ENCODE measurements at regions not wholly inside any gene's neighbourhood (a gene's known extent, or its start where the extent isn't known, plus 50 kb on each side); places are given as distances from the start of the nearest gene placed in this dataset.
"Not testable (repeated sequence)": the region's sequence is repeated elsewhere in the genome, so short reads cannot be mapped to it uniquely, and the experiment has no call there.

GRCh38 chr9:71514344-71514975 lies 253.9 kb downstream of the CEMIP2 start:
- no peak for DNase-seq (ENCODE audit: low read depth in 4 of 4, low spot score in 3 of 4)

GRCh38 chr9:71509054-71509453 lies 259.3 kb downstream of the CEMIP2 start:
- no peak for DNase-seq (ENCODE audit: low read depth in 4 of 4, low spot score in 3 of 4)

DNA sequence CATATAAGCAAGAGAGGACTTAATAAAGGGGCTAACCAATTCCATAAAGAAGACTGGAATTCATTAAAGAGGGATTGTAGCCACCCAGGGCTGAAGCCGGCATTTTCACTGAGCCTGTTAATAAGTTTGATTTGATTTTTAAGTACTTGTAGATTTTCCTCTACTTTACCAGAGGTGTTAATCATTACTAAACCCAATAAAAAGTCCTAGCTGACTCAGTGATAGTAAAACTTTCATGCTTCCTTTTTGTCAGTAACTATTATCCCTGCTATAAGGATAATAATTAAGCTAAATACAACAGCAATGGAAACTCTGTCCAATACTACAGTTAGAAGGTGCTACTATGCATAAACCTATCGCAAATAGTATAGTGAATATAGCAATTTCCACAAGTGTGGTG lies 260.2 kb downstream of the CEMIP2 start:
- not testable (repeated sequence) for DNase-seq (ENCODE audit: low read depth in 4 of 4, low spot score in 3 of 4)

- no peak for DNase-seq (ENCODE audit: low read depth in 4 of 4, low spot score in 3 of 4)
Observed at GRCh38 chr9:71506821-71507220, 261.5 kb downstream of the CEMIP2 start.

GRCh38 chr9:71504636-71505035 lies 263.7 kb downstream of the CEMIP2 start:
- DNase-seq (ENCODE audit: low read depth in 4 of 4, low spot score in 3 of 4), result no peak

DNA sequence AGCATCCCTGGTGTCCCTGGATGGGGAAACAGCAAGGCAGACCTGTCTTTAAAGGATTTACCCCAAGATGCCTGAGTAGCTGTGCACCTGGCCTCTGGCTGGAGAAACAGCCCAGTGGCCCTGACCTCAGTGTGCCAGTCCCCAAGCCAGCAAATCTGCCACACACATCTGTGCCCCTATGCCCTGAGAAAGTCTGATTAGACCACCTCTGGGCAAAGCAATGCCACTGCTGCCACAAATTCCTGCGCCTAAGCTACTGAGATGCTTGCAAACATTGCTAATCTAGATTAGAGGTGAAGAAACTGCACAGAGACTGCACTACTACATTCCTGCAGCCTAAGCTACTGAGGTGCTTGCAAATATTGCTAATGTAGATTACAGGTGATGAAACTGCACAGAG lies 269.6 kb downstream of the CEMIP2 start:
- DNase-seq (ENCODE audit: low read depth in 4 of 4, low spot score in 3 of 4), result no peak

DNA sequence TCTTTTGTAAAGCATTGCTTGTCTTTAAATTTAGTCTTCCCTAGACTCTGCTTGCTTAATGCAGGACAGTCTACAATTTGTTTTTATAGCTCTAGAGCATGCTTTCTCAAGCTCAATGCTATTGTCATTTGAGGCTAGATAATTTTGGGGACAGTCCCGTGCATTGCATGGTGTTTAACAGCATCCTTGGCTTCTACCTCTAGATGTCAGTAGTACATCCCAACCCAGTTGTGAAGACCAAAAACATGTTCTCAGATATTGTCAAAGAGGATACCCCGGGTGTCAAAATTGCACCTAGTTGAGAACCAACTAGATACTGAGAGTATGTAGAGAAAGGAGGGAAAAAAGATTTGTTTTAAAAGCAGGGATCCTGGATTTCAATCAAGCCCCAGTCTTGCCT lies 277.5 kb downstream of the CEMIP2 start:
- no peak for DNase-seq (ENCODE audit: low read depth in 4 of 4, low spot score in 3 of 4)

DNA sequence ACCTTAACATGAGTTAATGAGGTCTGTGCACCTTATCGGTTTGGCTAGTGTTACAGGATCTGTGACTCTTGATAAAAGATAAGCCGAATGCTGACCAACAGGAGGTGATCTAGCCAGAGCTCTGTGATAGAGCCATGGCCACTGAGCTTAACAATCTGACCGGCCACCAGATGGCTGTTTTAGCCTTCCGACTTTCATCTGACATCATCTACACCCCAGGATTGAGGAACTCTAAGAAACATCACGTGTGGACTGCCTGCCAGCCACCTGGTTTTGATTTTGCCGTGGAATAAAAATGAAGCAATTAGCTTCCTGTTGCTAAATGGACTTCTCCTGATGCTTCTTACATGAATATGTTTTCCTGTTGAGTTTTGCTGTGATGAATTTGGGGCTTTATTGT lies 281.3 kb downstream of the CEMIP2 start:
- DNase-seq (ENCODE audit: low read depth in 4 of 4, low spot score in 3 of 4), result no peak

- no peak for DNase-seq (ENCODE audit: low read depth in 4 of 4, low spot score in 3 of 4)
Observed at GRCh38 chr9:71485326-71485725, 283.0 kb downstream of the CEMIP2 start.

- DNase-seq (ENCODE audit: low read depth in 4 of 4, low spot score in 3 of 4), result no peak
Observed at GRCh38 chr9:71483436-71483835, 284.9 kb downstream of the CEMIP2 start.

GRCh38 chr9:71479621-71480020 lies 288.7 kb downstream of the CEMIP2 start:
- no peak for DNase-seq (ENCODE audit: low read depth in 4 of 4, low spot score in 3 of 4)

DNA sequence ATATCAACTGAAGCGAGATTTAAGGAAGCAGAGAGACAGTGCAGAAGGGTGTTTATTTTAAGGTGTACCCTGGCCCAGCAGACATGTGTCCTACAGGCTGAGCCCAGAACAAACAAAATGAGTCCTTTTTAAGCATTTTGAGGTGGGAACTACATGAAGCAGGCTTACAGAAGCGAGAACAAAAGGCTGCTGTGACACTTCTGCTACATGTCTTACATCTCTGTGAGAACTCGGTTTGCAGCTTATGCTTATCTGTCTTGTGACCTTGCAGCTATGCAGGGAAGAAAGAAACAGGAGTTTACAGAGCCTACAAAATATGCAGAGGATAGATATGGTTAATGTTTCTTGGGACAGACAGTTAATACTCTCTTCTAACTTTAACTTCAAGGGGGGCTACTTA lies 295.9 kb downstream of the CEMIP2 start:
- DNase-seq (ENCODE audit: low read depth in 4 of 4, low spot score in 3 of 4), result no peak

GRCh38 chr9:71465392-71465791 lies 302.9 kb downstream of the CEMIP2 start:
- no peak for DNase-seq (ENCODE audit: low read depth in 4 of 4, low spot score in 3 of 4)

GRCh38 chr9:71459082-71459481 lies 309.2 kb downstream of the CEMIP2 start:
- no peak for DNase-seq (ENCODE audit: low read depth in 4 of 4, low spot score in 3 of 4)

DNA sequence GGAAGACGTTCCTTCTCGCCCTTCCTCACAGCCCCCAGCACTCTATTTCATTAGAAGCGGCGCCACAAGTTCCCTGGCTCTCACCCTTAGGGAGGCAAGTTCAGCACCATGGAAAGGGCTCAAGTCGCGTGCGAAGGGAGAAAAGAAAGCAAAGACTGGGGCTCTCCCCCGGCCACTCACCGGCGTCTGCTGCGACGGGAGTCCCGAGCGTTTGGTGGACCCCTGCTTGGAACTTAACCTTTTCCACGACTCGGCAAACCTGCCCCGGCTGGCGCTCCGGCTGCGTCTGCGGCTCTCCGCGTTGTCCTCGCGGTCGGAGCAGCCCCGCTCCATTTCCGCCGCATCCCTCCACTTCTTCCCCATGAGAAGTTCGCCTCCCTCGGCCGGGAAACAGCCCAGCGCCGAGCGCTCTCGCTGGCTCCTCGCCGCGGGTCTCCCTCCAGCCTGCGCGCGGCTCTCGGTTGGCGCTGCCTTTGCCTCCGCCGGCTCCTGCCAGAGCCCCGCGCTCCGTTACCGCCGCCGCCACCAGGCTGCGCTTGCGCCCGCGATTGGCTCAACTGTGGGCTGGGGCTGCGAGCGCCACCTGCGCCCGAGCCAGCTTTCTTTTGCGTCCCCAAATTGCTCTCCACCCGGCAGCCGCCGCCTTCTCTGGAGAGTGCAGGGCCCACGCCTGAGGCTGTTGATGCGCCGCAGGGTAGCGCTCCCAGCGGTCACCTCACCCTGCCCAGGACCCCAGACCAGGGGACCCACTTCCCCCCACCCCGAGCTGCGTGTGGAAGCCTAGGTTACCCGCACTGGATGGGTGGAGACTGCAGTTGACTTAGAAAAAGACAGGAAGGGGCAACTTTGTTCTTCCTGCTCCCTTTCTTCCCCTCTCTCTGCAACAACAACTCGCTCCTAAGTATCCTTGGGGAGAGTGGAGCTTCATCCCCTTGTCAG lies 321.6 kb downstream of the CEMIP2 start:
- DNase-seq (ENCODE audit: low read depth in 4 of 4, low spot score in 3 of 4), result peak; percentile 60 to 83 (median 76)

DNA sequence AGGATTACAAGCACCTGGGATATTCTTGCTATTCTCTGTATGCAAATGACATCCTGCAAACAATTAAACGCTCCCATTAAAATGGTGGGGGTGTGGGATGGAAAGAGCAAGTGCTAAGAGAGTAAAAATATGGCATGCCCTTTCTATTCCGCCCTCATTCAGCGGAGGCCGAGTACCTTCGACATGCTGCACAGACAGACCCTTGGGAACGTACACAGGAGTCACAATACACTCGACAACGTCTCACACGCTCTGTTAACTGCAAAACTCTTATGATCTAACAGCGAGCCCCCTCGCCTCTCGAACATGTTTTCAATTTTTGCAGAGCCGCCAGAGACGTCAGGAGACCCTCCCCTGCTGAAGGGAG lies 322.2 kb downstream of the CEMIP2 start:
- DNase-seq (ENCODE audit: low read depth in 4 of 4, low spot score in 3 of 4), result no peak

GRCh38 chr9:71442937-71443336 lies 321.5 kb upstream of the TRPM3 start:
- DNase-seq (ENCODE audit: low read depth in 4 of 4, low spot score in 3 of 4), result no peak

DNA sequence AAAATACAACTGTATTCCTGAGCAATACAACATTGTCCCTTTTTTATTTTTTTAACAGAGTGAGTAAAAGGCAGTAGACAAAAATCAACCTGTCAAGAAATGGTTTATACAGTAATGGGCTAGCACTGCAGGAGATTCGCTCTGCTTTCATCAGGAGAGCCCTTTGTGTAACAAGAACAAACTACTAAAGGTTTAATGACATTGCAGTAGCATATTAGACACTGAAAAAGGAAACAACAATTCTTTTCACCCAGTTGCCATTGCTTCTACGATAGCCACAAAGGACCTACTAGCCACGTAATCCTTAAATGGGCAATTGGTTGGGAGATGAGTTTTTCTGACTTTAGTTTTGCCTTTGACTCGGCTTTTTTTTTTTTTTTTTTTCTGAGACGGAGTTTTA lies 319.8 kb upstream of the TRPM3 start:
- no peak for DNase-seq (ENCODE audit: low read depth in 4 of 4, low spot score in 3 of 4)

DNA sequence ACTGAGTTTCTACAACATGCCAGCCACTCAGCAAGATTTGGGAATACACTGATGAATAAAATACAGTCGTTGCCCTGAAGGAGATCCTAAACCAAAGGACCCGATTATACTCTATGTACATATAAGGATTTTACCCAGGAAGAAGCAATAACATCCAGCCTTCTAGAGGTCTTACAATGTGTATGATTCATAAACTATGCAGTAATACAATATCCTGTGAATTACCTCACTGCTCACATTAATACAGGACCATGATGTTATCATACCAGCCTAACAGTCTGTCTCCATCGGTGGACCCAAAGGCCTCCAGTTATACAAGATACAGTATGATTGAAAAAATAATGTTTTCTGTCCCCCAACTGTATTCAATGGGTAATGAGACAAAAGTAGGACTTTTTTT lies 310.5 kb upstream of the TRPM3 start:
- DNase-seq (ENCODE audit: low read depth in 4 of 4, low spot score in 3 of 4), result no peak

GRCh38 chr9:71407341-71407740 lies 285.9 kb upstream of the TRPM3 start:
- not testable (repeated sequence) for DNase-seq (ENCODE audit: low read depth in 4 of 4, low spot score in 3 of 4)

DNA sequence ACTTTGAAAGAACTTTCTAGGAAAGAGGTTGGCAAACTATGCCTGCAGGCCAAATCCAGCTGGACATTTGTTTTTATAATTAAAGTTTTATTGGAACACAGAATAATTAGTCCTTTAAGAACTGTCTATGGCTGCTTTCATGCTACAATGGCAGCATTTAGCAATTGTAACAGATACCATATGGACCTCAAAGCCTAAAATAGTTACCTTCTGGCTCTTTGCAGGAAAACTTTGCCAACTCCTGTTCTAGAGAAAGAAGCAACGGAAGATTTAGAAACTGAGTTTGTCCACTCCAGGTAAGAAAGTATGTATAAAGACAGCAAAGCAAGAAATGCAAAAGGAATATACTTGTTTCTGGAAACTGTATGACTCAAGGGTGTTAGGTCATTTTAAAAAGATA lies 281.7 kb upstream of the TRPM3 start:
- no peak for DNase-seq (ENCODE audit: low read depth in 4 of 4, low spot score in 3 of 4)

DNA sequence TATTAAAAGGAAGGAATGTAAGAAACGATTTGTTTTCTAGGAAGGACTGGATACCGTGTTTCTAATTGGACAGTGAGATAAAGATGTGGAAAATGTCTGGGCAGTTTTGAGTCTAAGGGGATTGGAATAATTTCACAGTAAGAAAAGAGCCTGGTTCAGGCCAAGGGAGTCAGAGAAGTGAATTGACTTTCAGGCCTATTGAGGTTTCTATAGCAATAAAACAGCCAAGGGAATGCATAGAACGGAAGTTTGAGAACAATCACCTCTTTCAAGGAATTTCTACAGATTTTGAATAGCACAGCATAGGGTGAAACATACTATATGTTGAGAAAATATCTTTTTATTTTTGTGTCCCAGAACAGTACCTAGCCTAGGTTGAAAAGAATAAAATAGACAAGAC lies 271.6 kb upstream of the TRPM3 start:
- DNase-seq (ENCODE audit: low read depth in 4 of 4, low spot score in 3 of 4), result no peak
